Tongue (tissue), 1 donor: ENCODE measurements at regions not wholly inside any gene's neighbourhood (a gene's known extent, or its start where the extent isn't known, plus 50 kb on each side); places are given as distances from the start of the nearest gene placed in this dataset.

Source experiments
- DNase-seq: peaks from one replicate; pipeline ENCODE4 v3.0.0-alpha.2; 2015

DNA sequence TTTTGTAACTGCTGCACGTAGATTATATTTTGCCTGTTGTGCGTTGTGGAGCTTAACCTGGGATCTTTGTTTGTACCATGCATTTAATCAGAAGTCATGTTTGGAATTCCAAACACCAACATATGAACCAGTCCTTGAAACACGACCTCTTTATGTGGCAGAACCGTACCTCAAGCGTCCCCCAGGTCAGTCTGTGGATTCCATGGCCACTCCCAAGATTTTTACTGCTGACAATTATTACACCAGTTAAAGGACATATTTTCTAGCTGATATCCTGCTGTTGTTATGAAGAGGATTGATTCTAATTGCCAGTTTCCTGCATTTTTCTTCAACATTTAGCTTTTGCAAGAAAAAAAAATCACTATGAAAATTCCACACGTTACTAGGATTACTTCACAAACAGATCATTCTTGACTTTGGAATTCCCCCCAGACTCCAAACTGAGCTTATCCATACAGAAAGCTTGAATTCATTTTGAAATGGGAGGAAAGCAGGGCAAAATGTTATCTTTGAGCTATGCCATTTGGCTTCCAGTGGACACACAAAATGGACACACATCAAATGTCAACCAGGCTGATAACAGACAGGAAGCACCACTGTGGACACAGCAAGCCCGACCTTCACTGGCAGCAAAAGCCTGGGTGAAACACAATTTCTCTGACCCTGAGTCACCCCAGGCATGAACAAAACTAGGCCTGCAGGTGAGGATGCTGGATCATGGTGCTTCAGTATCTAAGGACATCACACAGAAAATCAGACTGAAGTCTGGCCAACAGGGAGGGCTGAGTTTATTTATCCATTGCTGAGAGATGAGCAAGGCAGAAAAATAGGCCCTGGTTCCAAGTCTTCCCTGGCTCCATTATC lies 542.9 kb upstream of the JAG1 start:
- no peak for DNase-seq

DNA sequence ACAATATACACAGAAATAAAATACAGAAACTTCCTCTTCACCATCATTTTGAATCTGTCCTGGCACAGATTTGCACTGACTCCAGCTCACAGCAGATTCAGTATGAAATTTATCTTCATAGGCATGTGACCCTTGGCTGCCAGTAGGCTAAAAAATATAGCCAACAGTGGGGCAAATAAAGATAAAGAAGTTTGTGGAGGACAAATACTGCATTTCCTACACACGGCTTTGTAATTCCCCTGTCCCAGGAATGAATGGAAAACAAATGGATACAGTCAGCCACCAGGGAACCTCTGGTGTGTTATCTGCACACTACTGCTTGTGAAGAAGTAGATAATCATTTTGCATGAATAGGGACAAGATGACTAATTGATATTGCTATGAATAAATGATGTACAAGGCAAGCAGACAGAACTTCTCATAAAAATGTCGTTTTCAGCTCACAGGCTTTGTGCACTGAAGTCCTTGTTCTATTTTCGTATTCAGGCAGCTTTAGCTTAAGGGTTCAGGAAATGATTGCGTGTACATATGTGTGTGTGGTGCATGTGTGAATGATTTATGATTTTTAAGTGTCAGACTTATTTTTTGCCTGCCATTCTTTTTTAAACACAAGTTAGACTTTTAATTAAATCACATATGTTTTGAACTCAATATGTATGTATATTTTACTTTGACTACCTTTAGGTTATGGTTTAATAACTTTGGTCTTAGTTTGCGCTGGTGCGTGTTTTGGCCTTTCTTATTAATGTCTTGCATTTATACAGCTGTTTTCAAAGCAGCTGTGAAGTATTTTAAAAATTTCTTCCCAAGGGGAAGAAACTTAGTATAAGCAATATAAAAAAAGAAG lies 543.8 kb upstream of the JAG1 start:
- no peak for DNase-seq

DNA sequence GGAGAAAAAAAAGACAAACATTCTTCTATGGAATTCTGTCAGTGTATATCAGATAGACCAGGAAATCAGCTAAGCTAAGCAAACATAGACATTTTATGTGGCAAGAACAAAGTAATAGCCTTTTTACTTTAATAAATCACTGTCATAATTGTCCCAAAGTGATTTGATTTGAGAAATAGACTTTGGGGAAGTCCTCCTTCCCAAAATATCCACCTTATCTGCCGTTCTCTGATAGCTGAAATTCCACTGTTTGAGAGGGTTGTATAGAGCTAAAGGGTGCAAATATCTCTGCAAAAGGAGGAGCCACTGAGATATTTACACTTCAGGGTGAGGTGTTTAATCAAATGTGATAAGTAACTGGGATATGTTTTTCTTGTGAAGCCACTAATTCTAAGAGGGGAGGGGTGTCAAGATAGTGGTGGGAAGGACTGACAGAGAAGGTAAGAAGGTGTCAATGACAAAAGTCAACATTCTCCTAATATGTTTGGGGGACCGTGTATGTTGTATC lies 544.4 kb upstream of the JAG1 start:
- DNase-seq, result no peak

DNA sequence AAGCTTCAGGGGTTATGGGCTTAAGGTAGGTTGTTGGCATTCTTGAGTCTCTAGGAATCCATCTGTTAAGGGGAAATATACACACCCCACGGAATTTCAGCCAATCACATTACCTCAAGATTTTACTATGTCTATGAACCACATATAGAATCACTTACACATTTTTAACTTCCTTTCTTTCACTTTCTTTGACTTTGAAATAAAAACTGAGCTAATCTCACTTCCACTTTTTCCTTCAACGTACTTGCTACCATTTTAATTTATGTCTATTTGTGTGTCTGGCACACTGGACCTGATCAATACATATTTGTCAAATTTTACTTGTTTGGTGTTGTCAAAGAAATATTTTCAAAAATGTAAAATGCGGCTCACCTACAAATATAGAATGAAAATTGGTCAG lies 545.4 kb upstream of the JAG1 start:
- no peak for DNase-seq

DNA sequence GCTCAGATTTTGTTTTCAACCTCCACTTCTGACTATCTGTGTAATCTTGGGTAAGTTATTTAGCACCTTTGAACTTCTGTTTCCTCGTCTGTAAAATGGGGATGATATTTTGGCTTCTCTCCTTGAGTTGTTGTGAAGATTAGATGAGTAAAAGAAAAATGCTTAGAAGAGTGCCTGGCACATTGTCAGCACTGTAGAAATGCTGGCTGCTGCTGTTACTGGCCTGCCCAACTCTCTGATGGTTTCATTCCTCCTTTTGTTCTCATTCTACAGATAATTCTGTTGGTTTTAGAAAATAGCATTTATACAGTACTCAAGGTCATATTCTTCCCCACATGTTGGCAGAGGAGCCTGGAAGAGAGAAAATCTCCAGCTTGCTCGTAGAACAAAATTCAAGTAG lies 547.2 kb upstream of the JAG1 start:
- DNase-seq, result no peak

DNA sequence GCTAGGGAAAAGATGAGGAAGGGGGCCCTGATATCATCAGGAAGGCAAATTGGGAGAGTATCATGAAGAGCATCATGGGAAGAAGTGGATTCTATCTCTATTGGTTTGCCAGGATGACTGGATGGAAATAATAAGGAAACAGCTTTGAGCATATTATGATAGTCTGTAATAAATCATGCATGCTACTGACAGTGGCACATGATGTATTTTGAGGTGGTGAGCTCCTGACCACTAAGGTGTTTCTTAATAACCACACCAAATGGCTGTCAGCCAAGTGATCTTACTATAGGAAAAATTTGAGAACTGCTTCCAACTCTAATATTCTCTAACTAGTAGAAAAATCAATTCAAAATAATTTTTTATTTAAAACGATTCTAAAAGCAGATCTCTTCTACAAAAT lies 548.4 kb upstream of the JAG1 start:
- DNase-seq, result no peak

DNA sequence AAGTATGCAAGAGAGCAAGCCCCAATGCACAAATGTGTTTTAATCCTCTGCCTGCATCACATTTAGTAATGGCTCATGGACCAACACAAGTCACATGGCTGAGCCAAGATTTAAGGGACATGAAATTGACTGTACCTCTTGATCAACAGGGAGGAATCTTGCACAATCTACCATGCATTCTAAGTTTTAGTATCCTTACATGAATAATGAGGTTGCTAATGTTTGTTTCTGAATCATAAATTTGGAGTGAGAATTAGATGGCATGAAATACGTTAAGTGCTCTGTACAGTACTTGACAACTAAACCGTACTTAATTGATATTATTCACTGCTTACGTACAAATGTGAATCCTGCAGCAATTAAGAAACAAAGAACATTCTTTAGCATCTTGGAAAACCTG lies 553.8 kb upstream of the JAG1 start:
- no peak for DNase-seq

DNA sequence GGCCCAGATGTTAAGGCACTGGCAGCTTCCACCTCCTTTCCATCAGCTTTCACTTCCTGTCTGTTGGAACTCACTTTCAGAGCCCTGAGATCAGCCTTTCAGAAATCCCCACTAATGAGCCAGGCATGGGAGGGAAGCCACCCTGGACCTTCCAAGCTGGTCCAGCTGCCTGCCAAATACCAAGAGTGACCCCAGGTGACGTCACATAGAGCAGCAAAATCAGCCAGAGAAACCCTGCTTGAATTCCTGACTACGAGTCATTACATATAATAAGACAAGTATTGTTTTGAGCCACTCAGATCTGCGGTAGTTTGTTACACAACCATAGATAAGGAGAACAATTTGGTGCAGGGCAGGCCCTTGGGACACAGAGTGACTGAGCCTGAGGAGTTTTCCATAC lies 556.0 kb upstream of the JAG1 start:
- peak; percentile 47 for DNase-seq

DNA sequence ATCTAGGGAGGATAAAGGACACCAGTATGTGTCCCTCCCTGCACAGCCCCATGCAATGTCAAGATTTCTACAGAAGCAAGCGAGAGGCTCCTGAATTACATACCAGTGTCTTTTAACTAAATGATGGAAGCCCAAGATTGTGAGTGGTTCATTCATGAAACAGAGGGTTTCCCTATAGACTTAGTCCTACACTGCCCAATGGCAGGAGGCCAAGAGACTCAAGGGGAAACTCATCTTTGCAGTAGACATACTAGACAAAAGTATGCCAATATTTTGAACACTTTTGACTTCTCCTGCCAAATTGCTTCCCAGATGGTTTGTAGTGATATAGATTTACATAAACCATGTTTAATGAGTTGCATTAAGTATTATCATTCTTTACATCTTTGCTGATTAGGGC lies 557.2 kb upstream of the JAG1 start:
- DNase-seq, result peak; percentile 34

DNA sequence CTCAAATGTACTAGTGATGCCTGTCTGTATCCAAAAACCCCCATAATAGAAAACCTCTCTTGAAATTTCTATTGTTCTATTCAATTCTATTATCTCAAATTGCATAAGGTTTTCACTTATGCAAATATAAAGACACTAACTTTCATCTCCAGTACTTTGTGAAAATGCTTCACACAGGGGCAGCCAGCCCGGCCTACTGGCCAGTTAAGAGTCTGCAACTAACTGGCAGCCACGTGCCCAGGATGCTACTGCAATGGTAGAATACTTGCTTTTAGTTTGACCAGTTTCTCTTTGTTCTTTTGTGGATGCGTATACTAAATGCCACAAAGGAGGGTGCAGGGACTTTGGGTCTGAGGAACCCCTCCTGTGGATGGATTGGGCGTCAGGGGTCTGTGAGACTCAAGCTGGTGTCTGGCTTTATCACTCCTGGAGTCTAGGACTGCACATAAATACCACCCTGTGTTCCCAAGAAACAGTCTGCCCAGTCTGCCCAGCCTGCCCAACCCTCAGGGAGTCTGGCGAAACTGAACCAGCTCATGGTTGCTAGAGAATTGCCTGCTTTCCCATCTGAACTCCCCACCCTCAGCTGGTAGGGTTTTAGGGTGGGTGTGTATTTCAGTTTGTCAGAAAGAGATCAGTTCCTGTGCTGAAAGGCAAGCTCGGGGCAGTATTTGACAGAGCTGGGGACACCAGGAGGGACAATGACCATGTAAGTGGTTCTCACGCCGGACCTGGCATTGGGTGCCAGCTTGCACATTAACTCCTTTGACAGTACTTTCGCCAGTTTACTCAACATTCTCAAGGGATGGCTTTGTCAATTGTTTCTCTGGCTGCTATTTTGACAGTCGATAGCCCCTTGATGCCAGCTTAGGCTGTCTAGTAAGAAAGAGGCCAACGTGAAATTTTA lies 558.2 kb upstream of the JAG1 start:
- DNase-seq, result peak; percentile 32

DNA sequence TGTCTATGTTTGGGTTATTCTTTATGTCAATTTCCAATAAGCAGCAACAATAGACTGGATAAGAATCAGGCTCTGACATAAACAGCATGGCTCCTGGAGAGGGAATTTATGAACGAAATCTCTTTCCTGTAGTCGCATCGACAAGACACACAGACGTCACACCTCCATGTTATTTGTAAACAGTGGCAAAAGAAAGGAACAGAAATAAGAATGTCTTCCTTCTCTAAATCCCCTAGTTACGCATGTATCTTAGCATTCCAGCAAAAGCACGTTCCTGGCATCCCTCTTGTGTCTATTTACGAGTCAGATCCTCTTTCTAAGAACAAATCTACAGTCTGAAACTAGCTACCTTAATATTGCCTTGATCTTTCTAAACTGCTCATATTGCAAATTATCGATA lies 559.1 kb upstream of the JAG1 start:
- DNase-seq, result no peak

DNA sequence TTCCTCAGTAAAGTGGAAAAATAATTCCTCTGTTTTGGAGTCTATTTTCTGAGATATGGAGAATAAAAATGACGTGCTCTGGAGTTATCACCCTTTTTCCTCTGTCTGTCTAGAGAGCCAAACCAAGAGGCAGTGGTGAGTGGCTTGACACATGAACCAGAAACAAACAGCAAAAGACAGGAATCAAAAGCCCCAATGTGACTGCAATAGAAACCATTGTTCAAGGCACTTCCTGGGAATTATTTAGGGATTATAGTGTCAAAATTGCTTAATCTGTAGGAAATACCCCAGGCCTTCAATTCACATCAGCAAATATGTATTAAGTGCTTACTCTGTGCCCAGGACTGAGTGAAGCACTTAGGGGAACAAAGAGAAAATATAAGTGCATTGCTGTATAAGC lies 560.4 kb upstream of the JAG1 start:
- no peak for DNase-seq

DNA sequence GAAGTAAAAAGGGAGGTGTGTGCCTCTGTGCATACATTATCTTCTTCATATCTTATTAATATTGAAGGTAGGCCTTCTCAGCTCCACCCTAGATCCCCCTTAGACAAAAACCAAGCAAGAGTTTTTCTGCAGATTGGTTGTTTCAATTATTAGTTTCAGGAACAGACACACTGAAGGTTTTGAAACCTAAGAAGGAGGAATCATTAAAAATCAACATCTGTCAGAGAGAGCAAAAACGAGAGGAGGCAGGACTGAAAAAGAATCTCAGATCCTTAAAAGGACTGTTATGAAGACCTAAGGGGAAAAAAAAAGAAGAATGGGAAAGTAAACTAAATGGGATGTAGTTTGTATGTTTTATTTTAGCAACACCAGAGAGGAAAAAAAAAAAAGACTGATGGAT lies 560.8 kb upstream of the JAG1 start:
- DNase-seq, result no peak

DNA sequence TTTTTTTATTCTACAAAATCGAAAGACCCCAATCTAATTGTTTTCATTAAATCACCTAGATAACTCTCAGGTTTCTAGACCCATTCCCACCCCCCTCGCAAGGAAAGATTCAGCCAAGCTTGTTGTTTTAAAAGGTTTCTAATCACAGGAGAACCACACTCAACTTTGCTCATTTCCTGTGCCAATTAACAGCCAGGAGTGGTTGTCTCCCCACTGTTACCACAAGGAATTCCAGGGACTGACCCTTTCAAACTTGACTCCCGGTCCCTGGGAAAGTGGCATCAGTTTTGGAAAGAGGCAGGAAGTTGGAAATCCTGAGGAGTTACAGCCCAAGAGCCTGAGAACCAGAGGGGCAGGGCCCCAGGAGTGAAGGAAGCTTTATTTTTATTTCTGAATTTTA lies 561.3 kb upstream of the JAG1 start:
- DNase-seq, result no peak

DNA sequence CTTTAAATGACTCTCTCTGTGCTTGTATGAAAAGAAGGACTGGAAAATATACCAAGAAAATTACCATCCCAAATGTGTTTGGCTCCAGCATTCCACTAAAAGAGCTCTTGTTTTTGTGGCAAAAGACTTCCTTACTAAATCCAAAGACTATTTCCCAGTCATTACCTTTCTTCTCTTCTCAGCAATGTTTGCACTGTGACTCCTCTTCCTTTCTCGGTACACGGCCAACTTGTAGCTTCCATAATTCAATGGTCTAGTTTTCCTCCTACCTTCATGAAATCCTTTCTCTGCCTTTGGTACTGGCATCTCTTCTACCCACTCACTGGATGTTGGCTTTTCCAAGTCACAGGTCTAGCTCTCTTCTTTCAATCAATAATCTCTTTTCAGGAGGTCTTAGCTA lies 568.5 kb upstream of the JAG1 start:
- DNase-seq, result no peak

DNA sequence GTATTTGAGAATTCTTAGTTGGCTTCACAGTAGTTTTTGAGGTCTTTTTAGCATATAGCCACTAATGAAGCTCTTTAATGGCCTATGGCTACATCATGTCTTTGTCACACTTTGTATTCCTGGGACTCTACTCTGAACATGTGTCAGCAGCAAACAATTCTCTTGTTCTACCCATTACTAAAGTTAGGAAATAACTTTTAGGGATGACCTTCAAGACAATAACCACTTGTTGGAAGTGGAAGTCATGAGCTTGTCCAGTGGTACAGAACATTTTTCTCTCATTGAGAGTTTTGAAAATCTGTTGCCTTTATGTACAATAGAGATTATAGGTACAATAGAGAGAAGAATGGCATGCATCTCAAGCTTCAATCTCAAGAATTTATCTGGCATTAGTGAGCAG lies 571.6 kb upstream of the JAG1 start:
- DNase-seq, result no peak

DNA sequence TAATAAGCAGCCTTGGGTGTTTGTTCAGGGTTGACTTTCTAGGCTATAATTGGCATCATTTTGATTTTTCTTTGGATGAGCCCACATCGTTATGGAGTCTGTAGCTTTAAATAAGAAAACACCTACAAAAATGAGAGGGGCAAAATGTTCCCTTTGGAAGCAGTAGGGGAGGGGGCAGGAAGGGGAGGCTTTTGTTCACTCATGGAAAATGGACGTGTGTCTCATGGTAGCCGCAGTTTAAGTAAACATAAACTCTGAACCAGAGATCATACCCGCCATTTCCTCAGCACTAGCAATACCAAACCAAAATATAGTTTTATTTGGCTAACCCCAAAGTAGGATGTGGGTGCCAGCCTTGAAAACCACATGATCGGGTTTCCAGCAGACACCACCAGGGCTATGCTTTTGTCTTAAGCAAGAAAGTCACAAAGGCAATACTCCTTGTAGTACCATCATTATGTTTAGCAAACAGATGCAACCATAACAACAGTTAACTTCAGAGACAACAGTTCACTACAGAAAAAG lies 572.5 kb upstream of the JAG1 start:
- DNase-seq, result no peak

DNA sequence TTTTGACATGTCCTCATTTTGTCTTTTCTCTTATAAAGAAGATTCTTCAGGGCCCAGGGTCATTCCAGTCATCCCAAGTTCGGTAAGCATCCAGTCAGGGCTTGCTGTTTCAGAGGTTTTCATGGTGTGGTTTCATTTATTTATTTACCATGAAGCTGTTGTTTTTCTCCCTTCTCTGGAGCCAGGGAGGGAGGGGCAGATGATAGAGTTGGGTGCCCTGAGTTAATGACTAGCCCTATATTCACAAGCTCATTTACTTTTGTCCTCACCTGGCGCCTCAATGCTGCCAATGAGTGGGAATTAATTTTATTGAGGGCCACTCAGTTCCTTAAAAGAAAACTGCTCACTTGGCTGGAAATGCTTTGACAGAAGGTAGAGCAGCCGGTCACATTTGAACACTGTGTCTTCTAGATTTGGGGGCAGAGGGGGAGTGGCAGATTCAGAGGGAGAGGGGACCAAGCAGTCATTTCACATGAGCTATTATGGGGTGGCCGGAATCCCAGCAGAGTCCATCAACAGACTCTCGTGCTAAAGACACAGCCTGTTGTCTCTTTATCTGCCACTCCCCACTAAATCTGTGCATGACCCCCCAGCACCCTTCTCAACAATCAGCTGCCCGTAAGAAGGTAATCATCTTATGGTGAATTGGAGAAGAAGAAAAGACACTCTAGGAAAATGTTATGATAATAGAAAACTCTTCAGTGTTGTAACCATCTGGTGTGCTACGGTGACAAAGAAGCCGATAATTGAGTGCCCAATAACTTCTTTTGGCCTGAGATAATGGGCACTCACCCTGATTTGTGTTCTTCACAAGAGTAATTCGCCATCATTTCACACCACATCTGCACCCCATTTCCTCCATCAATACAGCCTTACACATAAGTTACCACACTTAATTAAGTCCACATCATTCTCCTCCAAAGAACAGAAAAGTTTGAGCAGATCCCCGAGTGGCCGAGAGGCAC lies 573.5 kb upstream of the JAG1 start:
- no peak for DNase-seq

DNA sequence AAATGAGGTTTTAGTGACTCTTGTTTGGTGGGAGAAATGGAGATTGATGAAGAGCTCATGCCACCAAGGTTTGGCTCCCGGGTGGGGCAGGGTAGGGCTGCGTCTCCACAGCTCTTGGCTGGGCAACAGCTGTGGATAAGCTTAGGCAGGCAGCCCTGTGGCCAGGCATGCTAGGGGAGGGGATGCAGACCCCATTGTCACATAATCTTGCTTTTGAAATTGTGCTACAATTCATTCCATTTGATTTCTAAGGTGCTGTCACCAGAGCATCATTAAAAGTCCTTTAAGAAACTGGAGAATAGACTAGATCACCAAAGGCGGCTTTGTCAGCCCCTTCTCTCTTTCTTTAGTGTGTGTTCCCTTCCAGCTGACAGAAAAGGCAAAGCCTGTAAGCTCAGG lies 574.2 kb upstream of the JAG1 start:
- DNase-seq, result no peak

DNA sequence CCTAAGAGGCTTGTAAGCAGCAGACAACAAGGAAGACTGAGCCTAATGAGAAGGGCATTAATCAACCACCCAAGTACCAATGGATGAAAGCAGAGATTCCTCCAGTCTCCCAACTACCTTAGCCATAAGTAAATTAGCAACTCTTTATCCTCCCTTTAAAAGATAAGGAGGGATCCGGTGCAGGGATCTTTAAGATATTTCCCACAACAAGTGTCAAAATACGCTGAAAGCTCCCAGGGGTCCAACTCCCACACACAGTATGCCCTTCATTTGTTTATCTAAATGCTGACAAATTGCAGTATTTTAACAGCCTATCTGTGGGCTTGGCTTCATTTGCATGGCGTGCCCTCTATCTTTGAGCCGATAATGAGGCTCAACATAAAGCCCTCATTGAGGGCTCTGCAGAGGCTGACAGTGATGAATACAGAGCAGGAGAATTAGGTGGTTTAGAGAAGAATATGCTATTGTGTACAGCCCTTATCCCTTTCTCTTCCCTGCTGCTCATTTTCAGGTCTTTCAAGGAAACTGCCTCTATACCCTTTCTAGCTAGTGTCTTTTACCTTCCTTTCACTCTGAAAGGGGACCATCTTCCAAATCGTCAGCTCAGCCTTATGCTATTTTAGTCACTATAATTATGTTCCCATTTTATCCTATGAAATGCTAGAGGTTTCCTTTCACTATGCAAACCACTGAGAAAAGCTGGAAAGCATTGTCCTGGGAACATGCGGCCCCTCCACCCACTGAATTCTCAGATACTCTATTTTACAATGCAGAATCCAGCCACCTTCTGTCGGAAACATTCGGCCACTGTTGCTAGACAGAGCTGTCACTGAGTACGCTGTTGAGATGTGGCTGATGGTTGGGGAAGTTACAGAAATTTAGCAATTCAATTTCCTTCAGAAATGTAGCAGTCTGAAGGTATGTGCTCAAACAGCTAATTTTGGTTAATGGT lies 575.2 kb upstream of the JAG1 start:
- DNase-seq, result no peak
